ENCODE measurements at regions not wholly inside any gene's neighbourhood (a gene's known extent, or its start where the extent isn't known, plus 50 kb on each side); places are given as distances from the start of the nearest gene placed in this dataset.

DNA sequence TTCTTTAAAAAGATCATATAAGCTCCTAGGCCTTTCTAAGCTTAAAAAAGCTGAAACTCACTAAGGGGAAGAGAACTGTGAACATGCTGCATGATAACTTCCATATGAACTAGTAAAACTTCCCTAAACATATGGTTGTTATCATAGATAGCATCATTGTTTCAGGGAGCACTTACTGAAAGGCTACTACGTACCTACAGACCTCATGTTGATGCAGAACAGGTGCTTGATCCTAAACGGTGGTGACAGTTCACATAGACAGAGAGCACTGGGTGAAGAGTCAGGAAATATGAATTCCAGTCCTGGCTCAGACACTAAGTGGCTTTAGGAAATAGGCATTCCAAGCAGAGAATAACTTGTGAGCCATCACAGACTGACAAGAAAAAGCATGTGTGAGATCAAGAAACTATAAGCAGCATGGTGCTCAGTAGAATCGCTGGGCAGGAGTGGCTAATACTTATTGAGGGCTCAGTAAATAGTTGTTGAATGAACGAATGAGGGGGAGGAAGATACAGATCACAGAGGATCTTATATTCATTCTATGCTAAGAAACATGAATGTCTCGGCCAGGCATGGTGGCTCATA is 78.4 kb upstream of the NUDT4 start:
- no peak for DNase-seq (ENCODE audit: low read depth)

GRCh38 chr12:93300611-93301021 is 77.1 kb upstream of the NUDT4 start:
- DNase-seq (ENCODE audit: low read depth), result no peak

DNA sequence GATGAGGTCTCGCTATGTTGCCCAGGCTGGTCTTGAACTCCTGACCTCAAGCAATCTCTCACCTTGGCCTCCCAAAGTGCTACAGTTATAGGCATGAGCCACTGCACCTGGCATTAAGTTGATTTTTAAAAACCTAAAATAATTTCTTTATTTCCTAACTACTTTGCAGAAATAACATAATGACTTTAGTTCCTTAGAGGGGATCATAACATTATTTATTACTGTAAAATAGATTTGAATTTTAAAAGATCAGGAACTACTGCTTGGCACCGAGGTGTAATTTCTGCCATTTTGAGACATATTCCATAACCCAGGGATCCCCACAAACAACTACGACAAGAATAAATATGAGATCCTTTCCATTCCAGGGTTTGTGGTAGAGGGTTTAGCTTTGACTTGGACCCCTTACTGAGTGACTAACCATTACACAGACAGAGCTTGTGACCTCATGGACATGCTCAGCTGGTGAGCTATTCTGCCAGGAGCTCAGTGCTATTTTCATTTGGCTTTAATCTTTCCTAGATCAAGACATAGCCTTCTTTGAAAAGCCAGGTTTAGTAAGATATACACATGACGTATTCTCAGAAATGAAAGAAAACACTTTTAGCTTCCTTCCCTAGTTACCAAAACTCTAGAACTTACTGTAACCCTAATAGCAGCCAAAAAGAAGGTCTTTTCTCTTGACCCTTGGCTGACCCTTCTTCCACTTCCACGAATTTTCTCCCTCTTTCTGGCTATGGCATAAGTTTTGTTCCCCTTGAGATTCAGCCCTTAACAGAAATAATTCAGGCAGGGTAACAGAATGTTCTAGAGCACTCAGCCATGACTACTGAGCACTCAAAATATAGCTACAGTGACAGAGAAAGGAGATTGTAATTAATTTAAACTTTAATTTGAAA is 75.1 kb upstream of the NUDT4 start:
- no peak for DNase-seq (ENCODE audit: low read depth)

DNA sequence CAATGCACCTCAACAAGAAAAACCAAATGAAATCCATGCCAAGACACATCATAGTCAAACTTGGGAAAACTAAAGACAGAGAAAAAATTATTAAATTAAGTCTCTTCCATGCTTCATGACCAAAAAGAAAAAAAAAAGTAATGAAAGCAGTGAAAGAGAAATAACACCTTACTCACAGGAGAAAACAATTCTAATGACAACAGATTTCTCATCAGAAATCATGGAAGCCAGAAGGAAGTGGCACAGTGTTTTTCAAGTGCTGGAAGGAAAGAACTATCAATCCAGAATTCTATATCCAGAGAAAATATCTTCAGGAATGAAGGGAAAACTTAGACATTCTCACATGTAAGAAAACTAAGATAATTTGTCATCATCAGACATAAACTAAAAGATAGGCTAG is 71.1 kb upstream of the NUDT4 start:
- no peak for DNase-seq (ENCODE audit: low read depth)

GRCh38 chr12:93308281-93308680 is 69.4 kb upstream of the NUDT4 start:
- no peak for DNase-seq (ENCODE audit: low read depth)

DNA sequence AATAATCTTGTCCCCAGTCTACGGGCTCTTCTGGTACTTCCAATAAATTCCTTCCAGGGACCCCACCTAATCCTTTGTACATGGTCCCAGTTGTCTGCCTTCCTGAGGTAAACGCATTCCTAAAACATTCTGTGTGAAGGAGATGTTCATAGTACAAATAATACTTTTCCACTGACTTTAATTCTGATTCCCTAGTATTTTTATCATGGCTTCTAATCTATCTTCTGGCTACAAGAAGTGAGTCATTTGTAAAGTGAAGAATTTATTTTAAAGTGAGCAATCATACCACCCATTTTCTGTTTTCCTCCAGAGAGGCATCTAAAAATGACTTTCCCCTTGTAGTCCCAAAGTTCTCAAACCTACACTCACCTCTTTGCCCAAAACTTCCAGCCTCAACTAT is 65.9 kb upstream of the NUDT4 start:
- DNase-seq (ENCODE audit: low read depth), result no peak

GRCh38 chr12:93314177-93314497 is 63.6 kb upstream of the NUDT4 start:
- no peak for DNase-seq (ENCODE audit: low read depth)

DNA sequence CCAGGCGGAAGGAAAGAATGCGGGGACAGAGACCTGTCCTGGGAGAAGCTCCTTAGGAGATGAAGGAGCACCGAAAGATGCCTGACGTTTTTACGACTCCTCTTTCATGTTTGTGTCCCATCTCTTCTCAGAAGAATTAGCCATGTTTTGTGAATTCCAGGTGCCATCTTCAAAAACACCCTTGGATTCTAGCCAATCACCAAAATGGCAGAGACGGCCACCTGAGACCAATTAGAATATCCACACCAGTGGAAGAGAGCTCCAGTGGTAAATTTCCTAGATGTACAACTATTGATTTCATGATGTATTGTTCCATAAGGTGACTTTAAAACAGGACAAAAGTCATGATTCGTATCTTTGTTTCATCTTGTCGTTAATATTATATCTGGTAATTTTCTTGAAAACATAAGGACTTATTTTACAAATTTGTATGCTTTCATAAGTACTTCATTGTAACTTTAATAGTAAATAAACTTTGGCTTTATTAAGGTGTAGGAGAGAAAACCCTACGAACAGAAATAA is 62.3 kb upstream of the NUDT4 start:
- no peak for DNase-seq (ENCODE audit: low read depth)

- DNase-seq (ENCODE audit: low read depth), result no peak
Measured at GRCh38 chr12:93315907-93316622, 61.7 kb upstream of the NUDT4 start.

DNA sequence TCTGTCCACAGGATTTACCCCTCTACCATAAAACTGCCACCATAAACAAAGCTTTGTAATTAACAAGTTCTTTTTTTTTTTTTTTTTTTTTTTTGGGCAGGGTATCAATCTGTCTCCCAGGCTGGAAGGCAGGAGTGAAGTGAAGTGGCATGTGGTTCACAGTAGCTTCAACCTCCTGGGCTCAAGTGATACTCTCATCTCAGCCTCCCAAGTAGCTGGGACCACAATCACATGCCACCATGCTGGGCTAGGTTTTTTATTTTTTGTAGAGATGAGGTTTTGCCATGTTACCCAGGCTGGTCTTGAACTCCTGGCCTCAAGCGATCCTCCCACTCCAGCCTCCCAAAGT is 61.1 kb upstream of the NUDT4 start:
- no peak for DNase-seq (ENCODE audit: low read depth)

GRCh38 chr12:93317227-93317626 is 60.5 kb upstream of the NUDT4 start:
- no peak for DNase-seq (ENCODE audit: low read depth)

DNA sequence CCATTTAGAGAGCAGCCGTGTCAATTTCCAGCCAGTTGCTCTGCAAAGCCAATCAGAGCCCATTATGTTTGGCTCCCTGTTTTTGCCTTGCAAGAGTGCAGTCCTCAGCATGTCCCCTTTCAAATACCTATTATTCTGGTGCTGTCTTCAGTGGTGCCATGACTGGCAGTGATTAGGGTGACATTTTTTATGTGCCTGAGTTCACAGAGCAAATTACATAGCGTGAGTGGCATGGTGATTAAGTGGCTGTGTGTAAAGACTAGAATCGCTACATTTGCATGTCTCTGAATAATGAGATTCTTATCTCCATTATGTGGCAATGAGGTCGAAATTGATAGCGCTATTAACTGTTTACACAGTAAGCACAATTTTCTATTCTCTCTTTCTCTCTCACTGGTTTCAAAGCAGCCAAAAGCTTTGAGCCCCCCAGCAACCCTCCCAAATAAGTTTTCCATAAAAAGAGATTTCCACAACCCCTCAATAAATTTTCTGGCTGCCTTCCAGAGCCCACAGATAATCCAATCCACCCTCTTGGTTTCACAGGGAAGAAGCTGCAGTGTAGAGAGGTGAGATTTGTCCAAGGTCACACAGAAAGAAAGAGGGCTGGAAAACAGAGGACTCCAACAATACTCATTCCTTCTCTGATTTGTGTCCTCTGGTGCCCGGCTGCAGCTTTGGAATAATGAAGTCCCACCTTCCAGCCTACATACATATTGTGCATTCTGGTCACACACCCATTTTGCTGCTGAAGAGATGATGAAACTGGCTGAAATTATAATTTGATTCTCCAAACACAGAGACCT is 58.8 kb upstream of the NUDT4 start:
- no peak for DNase-seq (ENCODE audit: low read depth)

DNA sequence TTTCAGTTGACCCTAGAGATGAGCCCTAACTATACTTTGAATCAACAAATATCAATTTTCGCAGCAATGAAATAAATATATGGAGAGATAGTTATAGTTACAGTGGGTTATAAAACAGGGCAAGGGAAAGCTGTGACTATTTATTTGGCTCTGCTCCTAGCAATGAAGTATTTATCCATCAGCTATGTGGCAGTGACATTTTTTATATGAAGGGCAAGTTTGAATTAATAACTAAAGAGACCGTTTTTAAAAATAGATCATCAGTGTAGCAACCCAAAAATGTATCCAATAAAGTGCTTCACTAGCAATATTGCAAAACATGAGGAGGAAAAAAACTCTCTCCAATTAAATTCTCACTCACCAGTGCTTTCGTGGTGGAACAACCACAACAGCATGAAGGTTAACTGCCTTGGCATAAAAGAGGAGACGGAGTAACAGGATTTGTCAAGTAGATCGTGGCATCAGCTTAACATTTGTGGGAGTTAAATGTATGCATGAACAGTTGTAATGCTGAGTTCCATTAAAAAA is 58.1 kb upstream of the NUDT4 start:
- no peak for DNase-seq (ENCODE audit: low read depth)

DNA sequence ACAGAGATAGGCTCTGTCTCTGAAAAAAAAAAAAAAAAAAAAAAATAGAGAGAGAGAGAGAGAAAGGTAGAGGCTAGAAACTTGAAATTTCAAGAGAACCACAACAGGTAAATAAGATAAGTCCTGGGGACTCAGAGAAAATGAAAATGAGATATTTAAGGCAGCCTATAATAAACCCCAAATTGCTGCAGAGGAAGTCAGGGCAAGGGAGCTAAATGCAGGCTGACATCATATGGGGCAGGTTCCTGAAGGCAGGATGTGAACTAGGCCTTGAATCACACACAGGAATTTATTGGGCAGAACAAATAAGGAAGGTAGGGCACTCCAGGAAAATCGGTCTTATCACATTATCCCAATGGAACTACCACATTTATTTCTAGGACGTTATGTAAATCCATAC is 54.9 kb upstream of the NUDT4 start:
- no peak for DNase-seq (ENCODE audit: low read depth)

GRCh38 chr12:93323625-93324329 is 53.9 kb upstream of the NUDT4 start:
- DNase-seq (ENCODE audit: low read depth), result no peak

GRCh38 chr12:93325855-93326254 is 51.9 kb upstream of the NUDT4 start:
- DNase-seq (ENCODE audit: low read depth), result no peak
